ENCODE measurements at regions not wholly inside any gene's neighbourhood (a gene's known extent, or its start where the extent isn't known, plus 50 kb on each side); places are given as distances from the start of the nearest gene placed in this dataset.

GRCh38 chr3:89628856-89629670, 521.6 kb downstream of the EPHA3 start:
- TF ChIP-seq CTCF (IDR thresholded peaks at IDR 0.05) (no peak), POLR2A (IDR thresholded peaks at IDR 0.05) (no peak)

GRCh38 chr3:89635137-89635536, 527.7 kb downstream of the EPHA3 start:
- Histone ChIP-seq H3K4me3 (no peak overlapping the region), H3K9me3 (no peaks in the 10 kb centered on the region), H3K27me3 (no peaks in the 10 kb centered on the region), H3K27ac (no peak overlapping the region), H3K4me1 (no peaks in the 10 kb centered on the region), H3K36me3 (no peaks in the 10 kb centered on the region)
- TF ChIP-seq POLR2A (IDR thresholded peaks at IDR 0.05) (no peak), CTCF (IDR thresholded peaks at IDR 0.05) (no peak)
- DNase-seq: no peak

More at GRCh38 chr3:89628856-89629670, 521.6 kb downstream of the EPHA3 start:
- no peaks in the 10 kb centered on the region for H3K27me3 ChIP-seq
- no peak overlapping the region for H3K4me3 ChIP-seq
- no peak overlapping the region for H3K27ac ChIP-seq
- no peak for DNase-seq
- H3K36me3 ChIP-seq: no peaks in the 10 kb centered on the region
- H3K9me3 ChIP-seq: no peaks in the 10 kb centered on the region
- H3K4me1 ChIP-seq: no peaks in the 10 kb centered on the region

GRCh38 chr3:89644716-89645115, 537.3 kb downstream of the EPHA3 start:
- DNase-seq: no peak
- Histone ChIP-seq H3K4me3 (no peak overlapping the region), H3K27me3 (no peaks in the 10 kb centered on the region), H3K27ac (no peak overlapping the region), H3K9me3 (no peaks in the 10 kb centered on the region), H3K4me1 (no peaks in the 10 kb centered on the region), H3K36me3 (no peaks in the 10 kb centered on the region)
- TF ChIP-seq CTCF (IDR thresholded peaks at IDR 0.05) (no peak), POLR2A (IDR thresholded peaks at IDR 0.05) (no peak)

GRCh38 chr3:89649431-89649830, 542.0 kb downstream of the EPHA3 start:
- Histone ChIP-seq H3K27me3 (no peaks in the 10 kb centered on the region), H3K9me3 (no peaks in the 10 kb centered on the region), H3K36me3 (no peaks in the 10 kb centered on the region), H3K27ac (no peak overlapping the region), H3K4me3 (no peak overlapping the region), H3K4me1 (no peaks in the 10 kb centered on the region)
- no peak for DNase-seq
- TF ChIP-seq POLR2A (IDR thresholded peaks at IDR 0.05): no peak
- no peak for TF ChIP-seq CTCF (IDR thresholded peaks at IDR 0.05)

GRCh38 chr3:89654031-89654430, 546.6 kb downstream of the EPHA3 start:
- TF ChIP-seq POLR2A (IDR thresholded peaks at IDR 0.05) (no peak), CTCF (IDR thresholded peaks at IDR 0.05) (no peak)
- no peaks in the 10 kb centered on the region for H3K27me3 ChIP-seq
- H3K27ac ChIP-seq: no peak overlapping the region

More at GRCh38 chr3:89654031-89654430, 546.6 kb downstream of the EPHA3 start:
- no peaks in the 10 kb centered on the region for H3K4me1 ChIP-seq
- H3K4me3 ChIP-seq: no peak overlapping the region
- DNase-seq: no peak
- no peaks in the 10 kb centered on the region for H3K36me3 ChIP-seq
- peaks cover 0 to 4% (median 0%) of the 10 kb centered on the region in 4 donors for H3K9me3 ChIP-seq

Data from Peyer's patch (tissue), 4 donors.